ENCODE measurements at regions not wholly inside any gene's neighbourhood (a gene's known extent, or its start where the extent isn't known, plus 50 kb on each side); places are given as distances from the start of the nearest gene placed in this dataset.
"Not testable (repeated sequence)": the region's sequence is repeated elsewhere in the genome, so short reads cannot be mapped to it uniquely, and the experiment has no call there.

- no peak for DNase-seq (ENCODE audit: low read depth)
Measured at GRCh38 chr12:25875661-25876060, 82.8 kb upstream of the RASSF8 start.

GRCh38 chr12:25876383-25877045, 82.0 kb upstream of the RASSF8 start:
- DNase-seq (ENCODE audit: low read depth): no peak

GRCh38 chr12:25877446-25877845, 81.0 kb upstream of the RASSF8 start:
- DNase-seq (ENCODE audit: low read depth): no peak

GRCh38 chr12:25882266-25882665, 76.2 kb upstream of the RASSF8 start:
- DNase-seq (ENCODE audit: low read depth): no peak

GRCh38 chr12:25883026-25883916, 75.2 kb upstream of the RASSF8 start:
- no peak for DNase-seq (ENCODE audit: low read depth)

- no peak for DNase-seq (ENCODE audit: low read depth)
Measured at GRCh38 chr12:25884024-25884919, 74.2 kb upstream of the RASSF8 start.

- DNase-seq (ENCODE audit: low read depth): no peak
Measured at GRCh38 chr12:25884920-25885234, 73.6 kb upstream of the RASSF8 start.

- DNase-seq (ENCODE audit: low read depth): no peak
Measured at GRCh38 chr12:25886396-25886795, 72.1 kb upstream of the RASSF8 start.

GRCh38 chr12:25887367-25887766, 71.1 kb upstream of the RASSF8 start:
- DNase-seq (ENCODE audit: low read depth): no peak

GRCh38 chr12:25889185-25889584, 69.3 kb upstream of the RASSF8 start:
- DNase-seq (ENCODE audit: low read depth): no peak

- not testable (repeated sequence) for DNase-seq (ENCODE audit: low read depth)
Measured at GRCh38 chr12:25891095-25891494, 67.4 kb upstream of the RASSF8 start.

- DNase-seq (ENCODE audit: low read depth): no peak
Measured at GRCh38 chr12:25894759-25895158, 63.7 kb upstream of the RASSF8 start.

GRCh38 chr12:25896981-25897380, 61.5 kb upstream of the RASSF8 start:
- DNase-seq (ENCODE audit: low read depth): no peak

- DNase-seq (ENCODE audit: low read depth): no peak
Measured at GRCh38 chr12:25903603-25904245, 54.8 kb upstream of the RASSF8 start.

- no peak for DNase-seq (ENCODE audit: low read depth)
Measured at GRCh38 chr12:25904442-25904841, 54.0 kb upstream of the RASSF8 start.

- DNase-seq (ENCODE audit: low read depth): no peak
Measured at GRCh38 chr12:25906651-25907340, 51.7 kb upstream of the RASSF8 start.

Measured in GM04504 (cell line).